Psoas muscle (tissue), 7 donors: ENCODE measurements at regions not wholly inside any gene's neighbourhood (a gene's known extent, or its start where the extent isn't known, plus 50 kb on each side); places are given as distances from the start of the nearest gene placed in this dataset.

Experiments
- ATAC-seq, 4 donors: fragments of 200-7000 bp; cut with Tn5 transposase; one replicate each; pipeline ENCODE4 v1.9.1; 2020; ENCODE audit warnings: moderate library complexity in 3 of 4, mild to moderate bottlenecking in 2 of 4
- DNase-seq, 2 donors: peaks; one replicate each; pipeline ENCODE4 v3.0.0-alpha.2; 2020
- H3K27ac ChIP-seq: fragments of 200-600 bp; one replicate; pipeline ENCODE4 v1.8.0; 2022
- H3K27me3 ChIP-seq, 3 donors: fragments of 200-600 bp in 1 of 3; one replicate each; pipeline versions ENCODE4 v1.6.1 to v1.8.0; 2013 to 2022; ENCODE audit warnings: low read length in 2 of 3, mild to moderate bottlenecking in 2 of 3, moderate library complexity in 1 of 3; ENCODE audit not compliant: insufficient read depth in 3 of 3
- H3K36me3 ChIP-seq, 2 donors: fragments of 200-600 bp in 1 of 2; one replicate each; pipeline versions ENCODE4 v1.6.1 to v1.8.0; 2013 to 2022; ENCODE audit warnings: low read depth in 1 of 2, mild to moderate bottlenecking in 1 of 2, moderate library complexity in 1 of 2; ENCODE audit not compliant: insufficient read depth in 1 of 2
- H3K4me1 ChIP-seq: fragments of 200-600 bp; one replicate; pipeline ENCODE4 v1.8.0; 2022
- H3K4me3 ChIP-seq: fragments of 200-600 bp; one replicate; pipeline ENCODE4 v1.8.0; 2022; ENCODE audit warnings: mild to moderate bottlenecking
- H3K9me3 ChIP-seq: fragments of 200-600 bp; one replicate; pipeline ENCODE4 v1.8.0; 2022
- WGBS, 3 donors: extraction: QIAGEN DNeasy Blood & Tissue Kit; methylation state at CpG; one replicate each; pipeline versions ENCODE4 v1.1.6 to v1.1.7; 2013; 5-methylcytosine and 5-hydroxymethylcytosine counted together
- intact Hi-C, 2 donors: fragments of 100-400 bp; cut with DNase I; formaldehyde crosslinking; loops; one replicate each; pipeline versions ENCODE4 v1.11.0 to v1.14.2; 2022
- TF ChIP-seq, protein P1 (sequence below): fragments of 200-600 bp; IDR thresholded peaks from one replicate; pipeline ENCODE4 v1.8.0; 2022; ENCODE audit warnings: antibody characterized with exemption
- donor health status: healthy with polysubstance abuse.
- donor health status: DM: no; HTN: no; CAD: no; lungs with moderate emphysema.
- donor health status: Bipolar disorder and iron deficiency.
- donor health status: healthy.
- donor health status: DM: yes; HTN: yes; CAD: no.
- donor health status: DM: no; HTN: no; CAD: no.
- donor health status: DM: yes; HTN: yes; CAD: no.

GRCh38 chr10:62736168-62736546, 68.4 kb upstream of the ADO start:
- TF ChIP-seq, protein P1, sequence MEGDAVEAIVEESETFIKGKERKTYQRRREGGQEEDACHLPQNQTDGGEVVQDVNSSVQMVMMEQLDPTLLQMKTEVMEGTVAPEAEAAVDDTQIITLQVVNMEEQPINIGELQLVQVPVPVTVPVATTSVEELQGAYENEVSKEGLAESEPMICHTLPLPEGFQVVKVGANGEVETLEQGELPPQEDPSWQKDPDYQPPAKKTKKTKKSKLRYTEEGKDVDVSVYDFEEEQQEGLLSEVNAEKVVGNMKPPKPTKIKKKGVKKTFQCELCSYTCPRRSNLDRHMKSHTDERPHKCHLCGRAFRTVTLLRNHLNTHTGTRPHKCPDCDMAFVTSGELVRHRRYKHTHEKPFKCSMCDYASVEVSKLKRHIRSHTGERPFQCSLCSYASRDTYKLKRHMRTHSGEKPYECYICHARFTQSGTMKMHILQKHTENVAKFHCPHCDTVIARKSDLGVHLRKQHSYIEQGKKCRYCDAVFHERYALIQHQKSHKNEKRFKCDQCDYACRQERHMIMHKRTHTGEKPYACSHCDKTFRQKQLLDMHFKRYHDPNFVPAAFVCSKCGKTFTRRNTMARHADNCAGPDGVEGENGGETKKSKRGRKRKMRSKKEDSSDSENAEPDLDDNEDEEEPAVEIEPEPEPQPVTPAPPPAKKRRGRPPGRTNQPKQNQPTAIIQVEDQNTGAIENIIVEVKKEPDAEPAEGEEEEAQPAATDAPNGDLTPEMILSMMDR: no peak
- H3K4me3 ChIP-seq: no peak overlapping the region
- H3K27me3 ChIP-seq: no peaks in the 10 kb centered on the region
- H3K9me3 ChIP-seq: no peaks in the 10 kb centered on the region
- no peak overlapping the region for H3K27ac ChIP-seq
- H3K4me1 ChIP-seq: no peaks in the 10 kb centered on the region
- no peak for ATAC-seq
- DNase-seq: no peak
- intact Hi-C loops: no loop called here
- no peaks in the 10 kb centered on the region for H3K36me3 ChIP-seq
- 84 to 88% (median 87%) methylated on average over 2 of the region's 2 CpGs for WGBS, 3 donors

DNA sequence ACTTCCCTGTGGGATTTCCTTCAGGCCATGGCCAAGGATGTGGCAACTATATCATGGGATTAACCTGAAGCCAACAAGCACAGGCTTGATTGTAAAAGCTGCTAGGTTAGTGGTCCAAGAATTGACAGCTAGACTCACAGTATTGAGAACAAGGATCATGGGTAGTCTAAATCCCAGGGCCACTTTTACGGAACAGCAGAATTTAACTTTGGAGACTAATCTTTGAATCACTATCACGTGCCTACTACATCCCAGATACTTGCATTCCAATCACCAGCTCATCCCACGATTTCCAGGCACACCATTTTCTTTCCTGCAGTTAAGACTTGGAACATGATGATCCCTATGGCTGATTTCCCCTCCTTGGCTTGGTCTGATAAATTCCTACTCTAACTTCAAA, 65.6 kb upstream of the ADO start:
- WGBS, 3 donors: 70 to 79% (median 72%) methylated on average over 3 of the region's 3 CpGs
- Histone ChIP-seq H3K27ac (no peak overlapping the region), H3K4me3 (no peak overlapping the region), H3K4me1 (no peaks in the 10 kb centered on the region), H3K36me3 (no peaks in the 10 kb centered on the region), H3K9me3 (no peaks in the 10 kb centered on the region), H3K27me3 (no peaks in the 10 kb centered on the region)
- no peak for ATAC-seq
- intact Hi-C loops: no loop called here
- no peak for DNase-seq
- TF ChIP-seq, protein P1: no peak

DNA sequence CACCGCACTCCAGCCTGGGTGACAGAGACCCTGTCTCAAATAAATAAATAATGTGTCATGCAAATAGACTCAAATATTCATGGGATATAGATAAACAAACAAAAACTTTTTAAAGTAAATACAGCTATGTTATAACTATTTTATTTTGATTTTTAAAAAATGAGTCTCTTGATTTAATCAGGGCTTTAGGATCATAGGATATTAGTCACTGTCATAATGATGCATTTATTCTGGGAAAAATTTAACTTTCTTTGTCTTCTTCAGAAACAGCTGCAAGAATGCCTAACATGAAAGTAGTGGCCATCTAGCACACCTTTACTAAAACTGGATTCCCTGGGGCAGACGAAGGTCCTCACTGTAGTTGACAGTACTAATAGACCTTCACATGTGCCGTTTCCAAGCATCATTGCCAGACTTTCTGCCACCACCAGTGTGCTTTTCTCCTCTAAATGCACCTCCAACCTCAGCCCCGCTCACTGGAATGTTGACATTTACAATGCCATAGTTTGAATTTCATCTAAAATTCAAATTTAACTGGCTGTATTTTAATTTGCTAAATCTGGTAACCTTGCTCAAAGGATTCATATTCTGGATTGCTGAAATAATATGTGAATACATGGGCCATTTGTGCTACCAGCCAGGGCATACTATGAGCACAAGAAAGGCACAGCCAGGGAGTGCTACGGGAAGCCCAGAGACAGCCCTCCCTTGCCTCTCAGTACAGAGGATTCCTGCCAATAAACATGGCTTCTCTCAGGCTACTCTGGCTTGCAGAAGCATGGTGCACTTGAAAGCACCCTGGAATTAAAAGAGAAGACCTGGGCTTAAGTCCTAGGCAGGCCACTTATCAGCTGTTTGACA, 63.4 kb upstream of the ADO start:
- Histone ChIP-seq H3K27me3 (no peaks in the 10 kb centered on the region), H3K9me3 (no peaks in the 10 kb centered on the region), H3K36me3 (no peaks in the 10 kb centered on the region), H3K27ac (no peak overlapping the region), H3K4me1 (no peaks in the 10 kb centered on the region), H3K4me3 (no peak overlapping the region)
- WGBS, 3 donors: 78 to 86% (median 82%) methylated on average over 5 of the region's 5 CpGs
- intact Hi-C loops: no loop called here
- DNase-seq (no peak), ATAC-seq (no peak)
- TF ChIP-seq, protein P1: no peak

GRCh38 chr10:62741996-62742395, 62.5 kb upstream of the ADO start:
- no peak overlapping the region for H3K27ac ChIP-seq
- TF ChIP-seq, protein P1: no peak
- WGBS, 3 donors: 95 to 98% (median 96%) methylated on average over 7 of the region's 7 CpGs

More at GRCh38 chr10:62741996-62742395, 62.5 kb upstream of the ADO start:
- DNase-seq: no peak
- H3K27me3 ChIP-seq: no peaks in the 10 kb centered on the region
- H3K4me1 ChIP-seq: no peaks in the 10 kb centered on the region
- no peaks in the 10 kb centered on the region for H3K36me3 ChIP-seq
- ATAC-seq: no peak
- intact Hi-C loops: no loop called here
- no peaks in the 10 kb centered on the region for H3K9me3 ChIP-seq
- no peak overlapping the region for H3K4me3 ChIP-seq
